G401 (cell line): ENCODE measurements at regions not wholly inside any gene's neighbourhood (a gene's known extent, or its start where the extent isn't known, plus 50 kb on each side); places are given as distances from the start of the nearest gene placed in this dataset.
"Not testable (repeated sequence)": the region's sequence is repeated elsewhere in the genome, so short reads cannot be mapped to it uniquely, and the experiment has no call there.

Experiments
- DNase-seq: peaks from one replicate; pipeline ENCODE4 v3.0.0-alpha.2; 2015; ENCODE audit warnings: low spot score
- in situ Hi-C: cut with HindIII; loops from 2 replicates; pipeline ENCODE4 v1.10.0; 2016; ENCODE audit warnings: low sequenced_read_pairs, mixed read lengths

DNA sequence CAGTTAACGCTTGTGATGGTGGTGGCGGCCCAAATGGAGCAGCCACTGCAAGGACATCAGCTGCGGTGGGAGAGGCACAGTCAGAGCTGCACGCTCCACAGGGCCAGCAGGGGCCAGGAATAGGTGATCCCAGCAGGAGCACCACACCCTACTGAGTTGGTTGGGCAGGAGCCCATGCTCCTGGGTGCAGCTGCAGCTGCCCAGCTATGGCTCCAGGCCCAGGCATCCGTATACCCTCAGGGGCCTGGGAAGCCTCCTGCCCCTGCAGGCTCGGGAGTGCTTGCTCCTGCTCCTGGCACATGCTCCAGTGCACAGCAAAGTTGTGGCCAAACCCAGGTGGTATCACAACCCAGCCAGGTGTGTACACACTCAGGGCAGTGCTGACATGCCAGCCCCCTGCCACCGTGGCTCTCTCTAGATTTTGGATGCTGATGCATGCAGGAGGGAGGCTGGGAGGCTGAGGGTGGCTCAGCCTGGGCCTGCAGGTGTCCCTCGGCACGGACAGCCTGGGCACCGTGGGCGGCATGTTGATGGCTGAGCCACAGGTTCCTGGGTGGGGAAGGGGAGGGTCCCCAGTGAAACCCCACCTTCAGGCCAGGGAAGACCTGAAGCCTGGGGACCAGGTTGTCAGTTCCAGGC lies 150.2 kb downstream of the CXXC4 start:
- no peak for DNase-seq
- in situ Hi-C loops: no loop called here

- DNase-seq: no peak
- in situ Hi-C loops: no loop called here
Observed at GRCh38 chr4:104334410-104334809, 160.3 kb downstream of the CXXC4 start.

DNA sequence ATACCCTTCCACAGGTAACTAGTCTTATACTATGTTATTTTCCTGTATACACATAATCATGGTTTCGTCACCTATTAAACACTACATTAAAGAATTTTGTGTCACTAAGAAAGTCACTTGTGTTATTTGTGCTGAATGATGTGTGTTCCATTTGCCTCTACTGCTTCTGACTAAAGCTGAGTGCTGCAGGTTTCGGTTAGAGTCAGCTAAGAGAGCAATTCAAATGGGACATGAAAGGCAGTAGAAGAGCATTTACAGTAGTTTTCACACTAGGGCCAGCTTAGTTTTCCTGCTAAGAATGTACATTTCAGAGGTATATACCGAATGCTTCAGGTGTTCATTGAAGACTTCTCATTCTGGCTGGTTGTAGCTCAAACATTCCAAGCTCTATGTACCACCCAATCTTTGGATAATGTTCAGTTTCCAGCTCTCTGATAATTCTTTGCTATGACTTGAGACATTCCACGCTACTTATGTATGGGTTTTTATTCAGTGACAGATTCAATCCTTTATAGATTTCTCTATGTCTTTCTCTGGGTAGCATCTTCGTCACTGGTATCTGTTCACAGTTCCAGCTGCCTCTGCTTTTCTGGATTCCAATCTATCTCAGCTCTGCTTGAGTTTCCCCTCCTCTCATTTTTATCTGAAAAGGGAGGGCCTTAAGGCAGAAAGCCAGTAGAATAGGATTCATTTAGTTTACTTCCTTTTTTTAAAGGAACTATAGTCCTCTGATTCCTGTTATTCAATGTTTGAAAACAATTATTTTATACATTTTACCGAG lies 164.4 kb downstream of the CXXC4 start:
- in situ Hi-C loops: no loop called here
- DNase-seq: no peak

DNA sequence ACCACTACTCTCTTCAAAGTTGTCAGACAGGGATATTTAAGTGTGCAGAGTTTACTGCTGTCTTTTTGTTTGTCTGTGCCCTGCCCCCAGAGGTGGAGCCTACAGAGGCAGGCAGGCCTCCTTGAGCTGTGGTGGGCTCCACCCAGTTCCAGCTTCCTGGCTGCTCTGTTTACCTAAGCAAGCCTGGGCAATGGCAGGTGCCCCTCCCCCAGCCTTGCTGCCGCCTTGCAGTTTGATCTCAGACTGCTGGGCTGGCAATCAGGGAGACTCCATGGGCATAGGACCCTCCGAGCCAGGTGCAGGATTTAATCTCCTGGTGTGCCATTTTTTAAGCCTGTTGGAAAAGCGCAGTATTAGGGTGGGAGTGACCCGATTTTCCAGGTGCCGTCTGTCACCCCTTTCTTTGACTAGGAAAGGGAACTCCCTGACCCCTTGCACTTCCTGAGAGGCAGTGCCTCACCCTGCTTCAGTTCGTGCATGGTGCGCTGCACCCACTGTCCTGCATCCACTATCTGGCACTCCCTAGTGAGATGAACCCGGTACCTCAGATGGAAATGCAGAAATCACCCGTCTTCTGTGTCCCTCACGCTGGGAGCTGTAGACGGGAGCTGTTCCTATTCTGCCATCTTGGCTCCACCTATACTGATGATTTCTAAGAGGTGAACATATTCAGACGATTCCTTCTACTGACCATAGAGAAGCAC lies 167.6 kb downstream of the CXXC4 start:
- in situ Hi-C loops, DNase-seq: not testable (repeated sequence)

- in situ Hi-C loops: no loop called here
- DNase-seq: no peak
Observed at GRCh38 chr4:104302731-104303130, 192.0 kb downstream of the CXXC4 start.

DNA sequence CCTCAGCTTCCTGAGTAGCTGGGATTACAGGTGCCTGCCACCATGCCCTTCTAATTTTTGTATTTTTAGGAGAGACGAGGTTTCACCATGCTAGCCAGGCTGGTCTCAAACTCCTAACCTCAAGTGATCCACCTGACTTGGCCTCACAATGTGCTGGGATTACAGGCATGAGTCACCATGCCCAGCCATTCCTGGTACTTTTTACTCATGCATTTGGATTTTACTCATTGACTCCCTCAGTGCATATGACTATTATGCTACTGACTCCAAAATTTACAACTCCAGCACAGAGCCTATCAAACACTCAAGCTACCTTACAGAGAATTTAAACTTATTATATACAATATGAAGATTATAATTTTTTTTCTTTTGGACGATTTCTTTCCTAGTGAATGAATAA lies 199.9 kb downstream of the CXXC4 start:
- DNase-seq: no peak
- in situ Hi-C loops: no loop called here

GRCh38 chr4:104286867-104287266 lies 207.8 kb downstream of the CXXC4 start:
- no peak for DNase-seq
- in situ Hi-C loops: no loop called here

DNA sequence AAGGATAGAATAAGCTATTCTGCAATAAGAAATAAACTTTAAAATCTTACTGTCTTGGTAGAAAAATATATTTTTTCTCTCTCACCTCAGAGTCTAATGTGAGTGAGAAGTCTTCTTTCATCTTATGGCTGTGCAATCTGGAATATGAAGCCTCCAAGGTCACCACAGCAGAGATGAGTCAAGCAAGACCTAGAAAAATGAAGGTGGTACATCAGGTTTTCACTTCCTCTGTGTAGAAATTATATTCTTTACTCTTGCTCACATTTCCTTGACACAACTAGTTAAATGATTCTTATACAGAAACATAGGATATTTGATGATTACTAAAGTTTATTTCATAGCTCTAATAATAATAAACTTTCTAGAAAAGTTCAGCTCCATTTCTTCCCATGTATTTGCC lies 211.4 kb downstream of the CXXC4 start:
- in situ Hi-C loops: no loop called here

GRCh38 chr4:104279744-104280143 lies 214.9 kb downstream of the CXXC4 start:
- in situ Hi-C loops: no loop called here
- DNase-seq: no peak

More for the DNA sequence above, 211.4 kb downstream of the CXXC4 start:
- no peak for DNase-seq

DNA sequence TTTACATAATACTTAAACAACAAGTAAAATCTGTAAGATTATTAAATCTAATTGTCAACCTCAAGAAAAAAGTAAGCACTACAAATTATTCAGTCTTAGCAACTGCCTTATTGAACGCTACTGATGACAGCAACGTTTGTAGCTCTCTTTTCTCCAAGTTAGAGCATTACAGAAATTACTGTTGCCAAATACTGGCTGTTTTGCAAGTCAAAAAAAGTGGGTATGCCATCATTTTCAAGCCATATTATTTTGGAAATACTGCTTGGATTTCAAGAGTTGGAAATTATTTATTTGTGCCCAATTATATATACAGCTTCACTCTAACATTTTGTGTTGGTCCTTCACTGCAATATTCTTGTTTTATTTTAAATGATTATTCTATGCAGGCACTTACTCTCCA lies 221.7 kb downstream of the CXXC4 start:
- no peak for DNase-seq
- in situ Hi-C loops: no loop called here

- DNase-seq, in situ Hi-C loops: not testable (repeated sequence)
Observed at GRCh38 chr4:104269603-104270002, 225.1 kb downstream of the CXXC4 start.

DNA sequence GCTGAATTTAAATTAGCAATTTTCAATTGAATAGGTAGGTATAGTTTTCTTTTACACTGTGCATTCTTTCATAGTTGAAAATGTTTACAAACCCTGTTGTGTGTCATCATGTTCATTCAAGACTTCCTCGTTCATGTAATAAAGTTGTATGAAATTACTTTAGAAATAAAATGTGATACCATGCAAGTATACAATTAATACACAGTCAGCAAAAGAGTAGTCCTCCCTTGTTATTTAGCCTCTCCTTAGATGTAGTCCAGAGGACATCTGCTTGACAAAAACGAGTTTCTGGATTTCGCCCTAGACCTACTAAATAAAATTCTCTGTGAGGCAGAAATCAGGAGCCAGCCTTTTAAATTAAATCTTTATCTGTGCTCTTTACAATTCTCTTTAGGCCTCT lies 231.6 kb downstream of the CXXC4 start:
- in situ Hi-C loops: no loop called here

DNA sequence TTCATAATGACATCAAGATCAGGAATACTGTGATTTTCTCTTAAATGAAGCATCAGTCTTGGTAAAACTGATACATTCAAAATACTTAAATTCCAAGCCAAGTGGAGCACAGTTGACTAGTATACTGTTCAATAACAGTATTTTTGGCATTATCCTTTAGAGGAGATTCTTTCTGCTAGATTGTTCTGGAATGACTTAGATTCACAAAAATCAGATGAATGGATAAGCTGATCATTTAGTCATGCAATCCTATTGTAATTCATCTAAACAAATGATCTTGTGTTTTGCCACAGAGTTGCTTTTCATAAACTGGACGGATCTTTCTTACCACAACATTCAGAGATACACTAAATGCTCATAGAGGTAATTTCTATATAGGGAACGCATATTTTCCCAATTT lies 232.0 kb downstream of the CXXC4 start:
- in situ Hi-C loops: no loop called here
- no peak for DNase-seq

More for the DNA sequence above, 231.6 kb downstream of the CXXC4 start:
- DNase-seq: no peak

DNA sequence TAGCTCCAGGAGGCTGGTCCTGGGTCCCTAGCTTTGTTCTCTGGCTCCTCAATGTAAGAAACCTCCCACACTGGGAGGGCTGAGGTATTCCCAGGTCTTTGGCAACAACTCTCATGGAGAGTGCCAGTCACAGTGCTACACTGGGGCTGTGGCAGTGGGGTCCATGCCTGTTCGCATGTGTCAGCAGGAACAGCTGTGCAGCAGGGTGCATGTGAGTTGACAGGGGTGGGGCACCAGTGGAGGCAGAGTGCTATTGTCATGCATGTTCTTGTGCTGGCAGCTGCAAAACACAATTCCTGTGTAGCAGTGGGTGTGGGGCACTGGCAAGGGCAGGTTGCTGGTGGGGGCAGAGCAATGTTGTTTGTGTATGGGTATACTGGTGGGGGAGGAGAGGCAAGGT lies 246.0 kb downstream of the CXXC4 start:
- DNase-seq: no peak
- in situ Hi-C loops: no loop called here

GRCh38 chr4:104235967-104236366 lies 258.7 kb downstream of the CXXC4 start:
- no peak for DNase-seq
- in situ Hi-C loops: no loop called here

GRCh38 chr4:104217526-104217925 lies 277.2 kb downstream of the CXXC4 start:
- in situ Hi-C loops: no loop called here
- no peak for DNase-seq

DNA sequence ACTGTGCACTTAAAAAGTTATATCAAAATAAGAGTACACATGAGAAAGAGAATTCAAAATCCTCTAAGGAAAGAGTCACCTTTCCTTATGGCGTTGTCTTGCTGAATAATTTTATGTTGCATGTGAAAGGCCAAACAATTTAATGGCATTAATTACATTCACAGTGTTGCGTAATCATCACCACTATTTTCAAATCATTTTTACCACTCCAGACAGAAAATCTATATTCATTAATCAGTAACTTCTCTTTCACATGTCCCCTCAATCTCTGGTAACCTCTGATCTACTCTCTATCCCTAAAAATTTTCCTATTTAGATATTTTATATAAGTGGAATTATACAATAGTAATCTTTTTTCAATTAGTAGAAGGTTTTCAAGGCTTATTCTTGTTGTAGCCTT lies 283.0 kb downstream of the CXXC4 start:
- in situ Hi-C loops: no loop called here
- no peak for DNase-seq

GRCh38 chr4:104210420-104210819 lies 284.3 kb downstream of the CXXC4 start:
- DNase-seq: no peak

DNA sequence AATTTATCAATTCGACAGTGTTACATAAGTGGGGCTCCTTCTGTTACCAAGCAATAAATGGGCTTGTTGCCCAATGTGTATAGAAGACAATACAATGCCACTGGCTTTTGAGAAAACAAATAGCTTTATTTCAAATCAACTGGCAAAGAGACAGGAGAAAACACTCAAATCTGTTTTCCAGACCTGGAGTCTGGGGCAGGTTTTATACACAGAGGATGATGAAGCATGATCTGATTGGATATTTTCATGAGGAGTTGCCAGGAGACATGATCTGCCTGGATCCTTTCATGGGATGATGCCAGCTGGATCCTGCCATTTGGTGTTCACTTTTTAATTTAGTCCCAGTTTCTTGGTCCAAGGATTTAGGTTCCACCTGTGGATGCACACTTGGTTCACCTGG lies 287.9 kb downstream of the CXXC4 start:
- no peak for DNase-seq
- in situ Hi-C loops: no loop called here

More at GRCh38 chr4:104210420-104210819, 284.3 kb downstream of the CXXC4 start:
- in situ Hi-C loops: no loop called here

DNA sequence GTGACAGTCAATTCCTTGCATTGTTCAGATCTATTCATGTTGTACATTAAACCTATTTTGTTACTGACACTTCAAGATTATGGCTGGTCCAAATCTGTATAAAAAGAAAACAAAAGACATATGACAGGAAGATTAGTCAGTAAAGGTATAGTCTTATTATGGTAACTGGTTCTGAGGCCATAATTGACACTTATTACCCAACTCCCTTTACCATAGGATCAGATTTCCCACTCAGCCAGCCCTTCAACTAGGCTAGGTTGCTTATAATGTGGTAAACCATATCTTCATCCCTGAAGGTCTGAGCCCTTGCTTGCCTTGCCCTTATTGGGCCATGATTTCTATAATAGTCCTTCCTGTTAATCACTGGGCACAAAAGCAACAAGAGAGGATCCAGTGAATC lies 289.6 kb downstream of the CXXC4 start:
- no peak for DNase-seq
- in situ Hi-C loops: no loop called here
